Smooth muscle cell (in vitro differentiated cells): ENCODE measurements at regions not wholly inside any gene's neighbourhood (a gene's known extent, or its start where the extent isn't known, plus 50 kb on each side); places are given as distances from the start of the nearest gene placed in this dataset.

Experiments used
- DNase-seq: peaks from one replicate; lab custom pipeline; 2025; ENCODE audit not compliant: unreplicated experiment; lab: John Stamatoyannopoulos, UW
- H2AFZ ChIP-seq: fragments of 200-600 bp; sonication (generic); 2 replicates; pipeline ENCODE4 v1.6.0; 2016; ENCODE audit warnings: antibody characterized with exemption, low read depth, mild to moderate bottlenecking
- H3F3A ChIP-seq: fragments of 200-600 bp; sonication (generic); 2 replicates; pipeline ENCODE4 v1.6.0; 2017; ENCODE audit warnings: antibody characterized with exemption, low read depth
- H3K27ac ChIP-seq: fragments of 200-600 bp; sonication (generic); 2 replicates; pipeline ENCODE4 v1.5.1; 2016; ENCODE audit warnings: low read depth, mild to moderate bottlenecking
- H3K27me3 ChIP-seq: fragments of 200-600 bp; sonication (generic); 2 replicates; pipeline ENCODE4 v1.6.1; 2016; ENCODE audit warnings: low read depth, mild to moderate bottlenecking
- H3K36me3 ChIP-seq: fragments of 200-600 bp; sonication (generic); 2 replicates; pipeline ENCODE4 v1.5.1; 2016; ENCODE audit warnings: low read depth
- H3K4me1 ChIP-seq: fragments of 200-600 bp; sonication (generic); 2 replicates; pipeline ENCODE4 v1.5.1; 2016; ENCODE audit warnings: low read depth
- H3K4me2 ChIP-seq: fragments of 200-600 bp; sonication (generic); 2 replicates; pipeline ENCODE4 v1.6.0; 2016; ENCODE audit warnings: mild to moderate bottlenecking
- H3K4me3 ChIP-seq: fragments of 200-600 bp; sonication (generic); 2 replicates; pipeline ENCODE4 v1.5.1; 2016; ENCODE audit warnings: mild to moderate bottlenecking
- H3K79me2 ChIP-seq: fragments of 200-600 bp; sonication (generic); 2 replicates; pipeline ENCODE4 v1.6.0; 2016; ENCODE audit warnings: low read depth, mild to moderate bottlenecking
- H3K9ac ChIP-seq: fragments of 200-600 bp; sonication (generic); 2 replicates; pipeline ENCODE4 v1.6.0; 2016; ENCODE audit warnings: low read depth
- H3K9me3 ChIP-seq: fragments of 200-600 bp; sonication (generic); replicated peaks from 2 replicates; pipeline ENCODE4 v1.5.1; 2016; ENCODE audit warnings: low read depth
- H4K20me1 ChIP-seq: fragments of 200-600 bp; sonication (generic); 2 replicates; pipeline ENCODE4 v1.6.0; 2016; ENCODE audit warnings: low read depth
- CTCF ChIP-seq: fragments of 200-600 bp; sonication (generic); IDR thresholded peaks from 2 replicates; pipeline ENCODE4 v1.5.1; 2017; ENCODE audit warnings: borderline replicate concordance, mild to moderate bottlenecking, antibody characterized with exemption; ENCODE audit not compliant: insufficient read depth, poor library complexity, severe bottlenecking
- WGBS: methylation state at CpG from one replicate; pipeline ENCODE4 v1.1.7; 2016; ENCODE audit warnings: low lambda C conversion rate; 5-methylcytosine and 5-hydroxymethylcytosine counted together

GRCh38 chr5:164002214-164002613 is 496.8 kb downstream of the MAT2B start:
- Histone ChIP-seq H3K27ac (peak overlapping the region; percentile 63), H3K4me3 (no peak overlapping the region)
- WGBS: 76% methylated on average over 3 of the region's 3 CpGs

GRCh38 chr5:164002628-164003027 is 497.2 kb downstream of the MAT2B start:
- DNase-seq: no peak
- no peaks in the 10 kb centered on the region for H3K79me2 ChIP-seq
- H3F3A ChIP-seq: no peaks in the 10 kb centered on the region
- WGBS: 85% methylated on average over 3 of the region's 3 CpGs
- no peaks in the 10 kb centered on the region for H3K36me3 ChIP-seq
- TF ChIP-seq CTCF: no peak
- H3K9ac ChIP-seq: no peak overlapping the region
- H3K27me3 ChIP-seq: no peaks in the 10 kb centered on the region
- no peak overlapping the region for H2AFZ ChIP-seq
- H3K4me1 ChIP-seq: no peaks in the 10 kb centered on the region
- no peak overlapping the region for H3K4me3 ChIP-seq
- no peaks in the 10 kb centered on the region for H3K9me3 ChIP-seq
- H3K27ac ChIP-seq: peak overlapping the region; percentile 63
- H4K20me1 ChIP-seq: no peaks in the 10 kb centered on the region
- H3K4me2 ChIP-seq: no peak overlapping the region

More at GRCh38 chr5:164002214-164002613, 496.8 kb downstream of the MAT2B start:
- H3K79me2 ChIP-seq: no peaks in the 10 kb centered on the region
- no peak for TF ChIP-seq CTCF
- no peaks in the 10 kb centered on the region for H4K20me1 ChIP-seq
- no peak for DNase-seq
- H3K9me3 ChIP-seq: no peaks in the 10 kb centered on the region
- H3K4me1 ChIP-seq: no peaks in the 10 kb centered on the region
- no peak overlapping the region for H3K9ac ChIP-seq
- H3K36me3 ChIP-seq: no peaks in the 10 kb centered on the region
- H3K4me2 ChIP-seq: no peak overlapping the region
- H3K27me3 ChIP-seq: no peaks in the 10 kb centered on the region
- no peak overlapping the region for H2AFZ ChIP-seq
- H3F3A ChIP-seq: no peaks in the 10 kb centered on the region

GRCh38 chr5:164005071-164005470 is 499.7 kb downstream of the MAT2B start:
- TF ChIP-seq CTCF: no peak
- H3K9ac ChIP-seq: no peak overlapping the region
- H2AFZ ChIP-seq: no peak overlapping the region
- no peak for DNase-seq
- no peaks in the 10 kb centered on the region for H3K36me3 ChIP-seq
- H4K20me1 ChIP-seq: no peaks in the 10 kb centered on the region
- H3K9me3 ChIP-seq: no peaks in the 10 kb centered on the region
- no peaks in the 10 kb centered on the region for H3F3A ChIP-seq
- H3K4me1 ChIP-seq: peaks cover 7% of the 10 kb centered on the region
- no peak overlapping the region for H3K27ac ChIP-seq
- no peak overlapping the region for H3K4me3 ChIP-seq
- no peak overlapping the region for H3K4me2 ChIP-seq
- no peaks in the 10 kb centered on the region for H3K79me2 ChIP-seq
- WGBS: 93% methylated on average over 1 of the region's 1 CpG
- no peaks in the 10 kb centered on the region for H3K27me3 ChIP-seq

- Histone ChIP-seq H3K9ac (no peak overlapping the region), H3K79me2 (no peaks in the 10 kb centered on the region), H3K27ac (no peak overlapping the region), H3K9me3 (no peaks in the 10 kb centered on the region), H3K4me1 (peaks cover 7% of the 10 kb centered on the region), H3K27me3 (no peaks in the 10 kb centered on the region), H3K4me3 (no peak overlapping the region), H3K4me2 (no peak overlapping the region), H4K20me1 (no peaks in the 10 kb centered on the region), H3K36me3 (no peaks in the 10 kb centered on the region), H2AFZ (no peak overlapping the region), H3F3A (no peaks in the 10 kb centered on the region)
- WGBS: 87% methylated on average over 2 of the region's 2 CpGs
- no peak for DNase-seq
- no peak for TF ChIP-seq CTCF
These were observed 501.6 kb downstream of the MAT2B start for GRCh38 chr5:164007064-164007463.
